CD14-positive monocyte (primary cell): ENCODE measurements at regions not wholly inside any gene's neighbourhood (a gene's known extent, or its start where the extent isn't known, plus 50 kb on each side); places are given as distances from the start of the nearest gene placed in this dataset.

Experiments used
- DNase-seq, 3 donors: peaks; one replicate each; pipeline ENCODE4 v3.0.0-alpha.2; 2011 to 2022
- H2AFZ ChIP-seq: 2 replicates; pipeline ENCODE4 v1.6.0; 2012; ENCODE audit warnings: mild to moderate bottlenecking, low read depth, low read length, inconsistent platforms; ENCODE audit not compliant: insufficient read depth, poor library complexity, severe bottlenecking
- H3K27ac ChIP-seq, 2 donors: 1 replicate in 1 of 2; 2 replicates in 1 of 2; pipeline ENCODE4 v1.5.1; 2012 to 2013; ENCODE audit warnings: low read length in 2 of 2, control low read depth in 1 of 2, inconsistent platforms in 1 of 2, low read depth in 1 of 2, mild to moderate bottlenecking in 1 of 2
- H3K27me3 ChIP-seq, 2 donors: one replicate each; pipeline versions ENCODE4 v1.6.0 to v1.6.1; 2011 to 2013; ENCODE audit warnings: low read length in 2 of 2; ENCODE audit not compliant: control insufficient read depth in 2 of 2, insufficient read depth in 2 of 2
- H3K36me3 ChIP-seq, 2 donors: replicated peaks in 1 of 2; 1 replicate in 1 of 2; 2 replicates in 1 of 2; pipeline versions ENCODE4 v1.5.1 to v1.6.1; 2012 to 2013; ENCODE audit warnings: low read length in 2 of 2, control low read depth in 1 of 2, inconsistent platforms in 1 of 2, mild to moderate bottlenecking in 1 of 2; ENCODE audit not compliant: insufficient read depth in 2 of 2, control insufficient read depth in 1 of 2
- H3K4me1 ChIP-seq, 2 donors: 1 replicate in 1 of 2; 2 replicates in 1 of 2; pipeline versions ENCODE4 v1.5.1 to v1.6.1; 2012 to 2013; ENCODE audit warnings: low read length in 2 of 2, control low read depth in 1 of 2, inconsistent platforms in 1 of 2, mild to moderate bottlenecking in 1 of 2, moderate library complexity in 1 of 2; ENCODE audit not compliant: insufficient read depth in 2 of 2, control insufficient read depth in 1 of 2
- H3K4me2 ChIP-seq: replicated peaks from 2 replicates; pipeline ENCODE3; 2012; ENCODE audit warnings: low read length, moderate library complexity, mild to moderate bottlenecking; ENCODE audit not compliant: poor library complexity, severe bottlenecking; ENCODE audit errors: extremely low read depth
- H3K4me3 ChIP-seq, 3 experiments: fragments of 200-600 bp in 1 of 3; sonication (generic) in 1 of 3; replicated peaks in 1 of 3; 1 replicate in 2 of 3; 2 replicates in 1 of 3; pipeline ENCODE4 v1.5.1; 2011 to 2013; ENCODE audit warnings: low read length in 3 of 3, mild to moderate bottlenecking in 3 of 3, control low read depth in 2 of 3, low read depth in 2 of 3, inconsistent platforms in 1 of 3, moderate library complexity in 1 of 3
- H3K79me2 ChIP-seq: 2 replicates; pipeline ENCODE4 v1.6.0; 2012; ENCODE audit warnings: mild to moderate bottlenecking, control low read depth, inconsistent platforms, low read length, moderate library complexity; ENCODE audit not compliant: insufficient read depth
- H3K9ac ChIP-seq: 2 replicates; pipeline ENCODE4 v1.6.0; 2017; ENCODE audit warnings: low read length, mild to moderate bottlenecking; ENCODE audit not compliant: insufficient read depth, poor library complexity, severe bottlenecking
- H3K9me3 ChIP-seq, 2 donors: replicated peaks in 1 of 2; 1 replicate in 1 of 2; 2 replicates in 1 of 2; pipeline versions ENCODE4 v1.5.1 to v1.6.1; 2012 to 2013; ENCODE audit warnings: low read length in 2 of 2, control low read depth in 1 of 2; ENCODE audit not compliant: control insufficient read depth in 1 of 2, insufficient read depth in 1 of 2
- H4K20me1 ChIP-seq: 2 replicates; pipeline ENCODE4 v1.6.0; 2012; ENCODE audit warnings: mild to moderate bottlenecking, low read length, control low read depth, moderate library complexity; ENCODE audit not compliant: insufficient read depth
- H3K27ac Mint-ChIP-seq, 7 donors: one replicate each; pipeline ENCODE4 v1.8.0; 2020; ENCODE audit warnings: mild to moderate bottlenecking in 7 of 7, mixed read lengths in 7 of 7, moderate library complexity in 6 of 7, inconsistent platforms in 2 of 7
- H3K27me3 Mint-ChIP-seq, 3 donors: one replicate each; pipeline ENCODE4 v1.8.0; 2021 to 2022; ENCODE audit warnings: low read depth in 3 of 3, mild to moderate bottlenecking in 3 of 3, mixed read lengths in 3 of 3, moderate library complexity in 3 of 3, inconsistent platforms in 1 of 3
- H3K36me3 Mint-ChIP-seq, 2 donors: one replicate each; pipeline ENCODE4 v1.8.0; 2020; ENCODE audit warnings: mixed read lengths in 2 of 2, inconsistent platforms in 1 of 2, mild to moderate bottlenecking in 1 of 2
- H3K4me1 Mint-ChIP-seq: one replicate; pipeline ENCODE4 v1.8.0; 2020; ENCODE audit warnings: mild to moderate bottlenecking, mixed read lengths
- H3K4me3 Mint-ChIP-seq, 2 donors: one replicate each; pipeline ENCODE4 v1.8.0; 2020; ENCODE audit warnings: mild to moderate bottlenecking in 2 of 2, mixed read lengths in 2 of 2, moderate library complexity in 1 of 2
- H3K9me3 Mint-ChIP-seq, 7 donors: one replicate each; pipeline ENCODE4 v1.8.0; 2020 to 2022; ENCODE audit warnings: mixed read lengths in 7 of 7, mild to moderate bottlenecking in 6 of 7, moderate library complexity in 6 of 7, inconsistent platforms in 2 of 7
- CTCF ChIP-seq: fragments of 200-600 bp; IDR thresholded peaks from one replicate; pipeline ENCODE4 v1.8.0; 2022; ENCODE audit warnings: antibody characterized with exemption, mild to moderate bottlenecking
- WGBS: methylation state at CpG from one replicate; pipeline ENCODE4 v1.1.5; 2013; ENCODE audit warnings: missing lambda C conversion rate; ENCODE audit not compliant: insufficient coverage; 5-methylcytosine and 5-hydroxymethylcytosine counted together
- intact Hi-C, 2 donors: fragments of 100-400 bp; cut with micrococcal nuclease; formaldehyde crosslinking; loops; one replicate each; pipeline versions ENCODE4 v1.15.0 to v1.15.1; 2023

DNA sequence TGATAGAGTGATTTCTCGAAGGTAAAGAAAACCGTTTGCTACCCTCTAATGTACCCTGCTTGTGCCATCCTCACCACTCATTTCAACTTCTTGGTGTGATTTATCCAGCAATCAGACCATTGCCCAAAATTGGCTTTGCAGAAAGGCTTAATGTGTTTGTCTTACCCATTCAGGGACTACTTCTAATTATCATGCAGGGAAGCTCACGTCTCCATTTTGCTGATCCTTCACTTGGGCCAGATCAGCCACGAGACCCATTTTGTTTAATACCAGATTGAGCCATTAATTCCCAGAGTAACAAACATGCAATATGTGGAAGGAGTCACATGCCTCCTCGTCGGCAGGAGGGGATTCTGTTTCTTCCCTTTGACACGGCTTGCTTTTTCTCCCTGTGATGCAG lies 51.1 kb upstream of the CRY1 start:
- intact Hi-C loops: no loop called here
- no peak overlapping the region for H3K4me3 ChIP-seq
- no peak overlapping the region for H3K9ac ChIP-seq
- H2AFZ ChIP-seq: no peak overlapping the region
- no peak overlapping the region for H3K27ac Mint-ChIP-seq
- no peaks in the 10 kb centered on the region for H3K79me2 ChIP-seq
- no peak overlapping the region for H3K4me2 ChIP-seq
- WGBS: 100% methylated on average over 4 of the region's 7 CpGs
- H3K36me3 ChIP-seq: no peaks in the 10 kb centered on the region
- H3K9me3 Mint-ChIP-seq: peaks cover 0 to 2% (median 0%) of the 10 kb centered on the region in 7 donors
- no peaks in the 10 kb centered on the region for H3K36me3 Mint-ChIP-seq
- no peak overlapping the region for H3K27ac ChIP-seq
- TF ChIP-seq CTCF: no peak
- no peaks in the 10 kb centered on the region for H3K27me3 ChIP-seq
- H3K4me1 Mint-ChIP-seq: no peaks in the 10 kb centered on the region
- DNase-seq: no peak
- no peaks in the 10 kb centered on the region for H3K9me3 ChIP-seq
- no peaks in the 10 kb centered on the region for H3K4me1 ChIP-seq
- no peaks in the 10 kb centered on the region for H4K20me1 ChIP-seq
- H3K4me3 Mint-ChIP-seq: no peak overlapping the region
- no peaks in the 10 kb centered on the region for H3K27me3 Mint-ChIP-seq

GRCh38 chr12:107144990-107145389 lies 51.6 kb upstream of the CRY1 start:
- Mint-ChIP-seq H3K4me3 (no peak overlapping the region), H3K4me1 (no peaks in the 10 kb centered on the region), H3K36me3 (no peaks in the 10 kb centered on the region), H3K27me3 (no peaks in the 10 kb centered on the region), H3K9me3 (peaks cover 0 to 2% (median 0%) of the 10 kb centered on the region in 7 donors), H3K27ac (no peak overlapping the region)
- H3K9me3 ChIP-seq: no peaks in the 10 kb centered on the region
- intact Hi-C loops: no loop called here
- H3K4me1 ChIP-seq: no peaks in the 10 kb centered on the region
- no peak overlapping the region for H2AFZ ChIP-seq
- no peak overlapping the region for H3K4me2 ChIP-seq
- no CpG with 5 or more reads among the region's 2 CpGs for WGBS
- H3K79me2 ChIP-seq: no peaks in the 10 kb centered on the region
- DNase-seq: no peak
- no peak overlapping the region for H3K9ac ChIP-seq
- no peaks in the 10 kb centered on the region for H3K36me3 ChIP-seq
- no peak for TF ChIP-seq CTCF
- no peaks in the 10 kb centered on the region for H3K27me3 ChIP-seq
- no peak overlapping the region for H3K4me3 ChIP-seq
- H3K27ac ChIP-seq: no peak overlapping the region
- H4K20me1 ChIP-seq: no peaks in the 10 kb centered on the region
